ENCODE measurements at regions not wholly inside any gene's neighbourhood (a gene's known extent, or its start where the extent isn't known, plus 50 kb on each side); places are given as distances from the start of the nearest gene placed in this dataset.
A peak's percentile ranks its signal among the peaks of the same experiment; 100 is the strongest.

DNA sequence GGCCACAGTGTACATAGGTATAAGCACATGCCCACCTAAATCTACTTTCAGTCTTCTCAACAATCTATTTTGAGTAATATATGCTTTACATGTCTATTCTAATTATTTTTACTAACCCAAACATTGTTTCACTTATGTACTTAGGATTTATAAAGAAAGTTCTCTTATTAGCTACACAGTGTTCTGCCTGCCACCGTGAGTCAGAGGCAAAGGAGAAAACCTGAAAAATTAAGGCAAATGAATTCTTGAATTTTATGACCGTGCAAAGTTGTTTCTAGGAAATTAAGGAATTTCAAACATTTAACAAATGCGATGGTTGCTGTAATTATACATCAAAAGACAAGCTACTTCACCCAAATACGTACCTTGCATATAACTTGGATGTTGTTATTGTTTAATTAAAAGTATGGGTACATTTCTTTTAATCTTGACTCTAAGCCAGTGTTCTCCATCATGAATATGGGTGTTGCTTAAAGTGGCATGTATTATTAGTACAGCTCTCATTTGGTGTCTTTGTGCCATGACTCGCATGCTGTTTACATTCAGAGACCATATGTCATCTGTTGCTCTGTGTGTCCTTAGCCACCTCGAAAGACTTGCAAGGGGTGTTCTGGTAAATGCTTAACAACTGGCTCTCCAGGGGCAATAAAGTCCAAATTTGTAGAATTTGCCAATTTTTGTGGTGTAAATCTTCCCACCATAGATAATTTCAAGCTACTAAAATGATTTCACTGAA, 154.3 kb upstream of the FN1 start:
- ChIA-PET CTCF (no interaction called here), POLR2A (ENCODE audit: unreplicated experiment) (no interaction called here)
- no peak overlapping the region for H3K4me3 ChIP-seq (ENCODE audit: low read length)
- H3K9me3 ChIP-seq (ENCODE audit: low read length): no peaks in the 10 kb centered on the region
- H3K79me2 ChIP-seq (ENCODE audit: low read length): no peaks in the 10 kb centered on the region
- H2AFZ ChIP-seq (ENCODE audit: low read length): 0 out of 2 replicates have a peak overlapping the region, but pooled peaks have one; percentile 5
- peak; percentile 30 for DNase-seq
- H3K4me2 ChIP-seq (ENCODE audit: low read length): no peak overlapping the region
- no peaks in the 10 kb centered on the region for H3F3A ChIP-seq (ENCODE audit: low read length, unreplicated experiment)
- BruUV-seq (replicated peaks): no TSS peak
- no peaks in the 10 kb centered on the region for H3K27me3 ChIP-seq (ENCODE audit: low read length)
- no peaks in the 10 kb centered on the region for H3K36me3 ChIP-seq (ENCODE audit: low read depth, low read length)
- no peak overlapping the region for H3K27ac ChIP-seq (ENCODE audit: low read length)
- no peaks in the 10 kb centered on the region for H4K20me1 ChIP-seq (ENCODE audit: low read length)
- H3K9me2 ChIP-seq (replicated peaks; ENCODE audit: low read length): no peaks in the 10 kb centered on the region
- no peak overlapping the region for H3K9ac ChIP-seq (ENCODE audit: low read length)
- intact Hi-C loops (cut with micrococcal nuclease): no loop called here
- peaks cover 4% of the 10 kb centered on the region; the same call in 1 of the 2 replicates for H3K4me1 ChIP-seq (ENCODE audit: insufficient read depth, low read length)
- TF ChIP-seq EZH2 (IDR thresholded peaks at IDR 0.05; ENCODE audit: low read length, unreplicated experiment): no peak
- TF ChIP-seq, protein P1, sequence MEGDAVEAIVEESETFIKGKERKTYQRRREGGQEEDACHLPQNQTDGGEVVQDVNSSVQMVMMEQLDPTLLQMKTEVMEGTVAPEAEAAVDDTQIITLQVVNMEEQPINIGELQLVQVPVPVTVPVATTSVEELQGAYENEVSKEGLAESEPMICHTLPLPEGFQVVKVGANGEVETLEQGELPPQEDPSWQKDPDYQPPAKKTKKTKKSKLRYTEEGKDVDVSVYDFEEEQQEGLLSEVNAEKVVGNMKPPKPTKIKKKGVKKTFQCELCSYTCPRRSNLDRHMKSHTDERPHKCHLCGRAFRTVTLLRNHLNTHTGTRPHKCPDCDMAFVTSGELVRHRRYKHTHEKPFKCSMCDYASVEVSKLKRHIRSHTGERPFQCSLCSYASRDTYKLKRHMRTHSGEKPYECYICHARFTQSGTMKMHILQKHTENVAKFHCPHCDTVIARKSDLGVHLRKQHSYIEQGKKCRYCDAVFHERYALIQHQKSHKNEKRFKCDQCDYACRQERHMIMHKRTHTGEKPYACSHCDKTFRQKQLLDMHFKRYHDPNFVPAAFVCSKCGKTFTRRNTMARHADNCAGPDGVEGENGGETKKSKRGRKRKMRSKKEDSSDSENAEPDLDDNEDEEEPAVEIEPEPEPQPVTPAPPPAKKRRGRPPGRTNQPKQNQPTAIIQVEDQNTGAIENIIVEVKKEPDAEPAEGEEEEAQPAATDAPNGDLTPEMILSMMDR (conservative IDR thresholded peaks at IDR 0.05; ENCODE audit: low read depth, low read length): no peak
- TF ChIP-seq EZH2phosphoT487 (IDR thresholded peaks at IDR 0.05; ENCODE audit: borderline replicate concordance, low read length): no peak
- ATAC-seq: peak; percentile 37; the same call in 1 of the 2 replicates

DNA sequence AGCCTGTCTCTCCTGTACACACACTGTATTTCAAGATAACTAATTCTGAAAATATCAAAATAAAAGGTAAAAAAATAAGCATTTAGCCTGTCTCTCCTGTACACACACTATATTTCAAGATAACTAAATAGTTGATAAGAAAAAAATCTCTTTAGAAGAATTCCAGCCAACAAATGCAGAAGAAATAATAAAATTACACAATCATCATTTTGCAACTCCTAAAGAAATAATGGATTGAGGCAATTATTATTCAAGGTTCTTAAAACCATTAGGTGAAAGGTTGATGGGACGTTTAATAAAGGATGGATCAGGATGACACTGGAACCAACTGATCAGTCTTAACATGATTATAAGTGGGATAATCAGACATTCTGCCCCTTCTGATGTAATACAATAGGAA, 148.0 kb upstream of the FN1 start:
- Histone ChIP-seq H3K36me3 (ENCODE audit: low read depth, low read length) (no peaks in the 10 kb centered on the region), H3K9me3 (ENCODE audit: low read length) (no peaks in the 10 kb centered on the region), H3K4me2 (ENCODE audit: low read length) (no peak overlapping the region), H2AFZ (ENCODE audit: low read length) (no peak overlapping the region), H4K20me1 (ENCODE audit: low read length) (no peaks in the 10 kb centered on the region), H3K4me3 (ENCODE audit: low read length) (no peak overlapping the region), H3K79me2 (ENCODE audit: low read length) (no peaks in the 10 kb centered on the region), H3K27ac (ENCODE audit: low read length) (no peak overlapping the region), H3F3A (ENCODE audit: low read length, unreplicated experiment) (no peaks in the 10 kb centered on the region), H3K9ac (ENCODE audit: low read length) (no peak overlapping the region), H3K4me1 (ENCODE audit: insufficient read depth, low read length) (peaks cover 13% of the 10 kb centered on the region), H3K9me2 (replicated peaks; ENCODE audit: low read length) (no peaks in the 10 kb centered on the region), H3K27me3 (ENCODE audit: low read length) (no peaks in the 10 kb centered on the region)
- no TSS peak for BruUV-seq (replicated peaks)
- ChIA-PET POLR2A (ENCODE audit: unreplicated experiment) (no interaction called here), CTCF (no interaction called here)
- DNase-seq (no peak), ATAC-seq (no peak)
- intact Hi-C loops (cut with micrococcal nuclease): no loop called here
- TF ChIP-seq, protein P1 (conservative IDR thresholded peaks at IDR 0.05; ENCODE audit: low read depth, low read length): no peak
- TF ChIP-seq EZH2phosphoT487 (IDR thresholded peaks at IDR 0.05; ENCODE audit: borderline replicate concordance, low read length): no peak
- no peak for TF ChIP-seq EZH2 (IDR thresholded peaks at IDR 0.05; ENCODE audit: low read length, unreplicated experiment)

DNA sequence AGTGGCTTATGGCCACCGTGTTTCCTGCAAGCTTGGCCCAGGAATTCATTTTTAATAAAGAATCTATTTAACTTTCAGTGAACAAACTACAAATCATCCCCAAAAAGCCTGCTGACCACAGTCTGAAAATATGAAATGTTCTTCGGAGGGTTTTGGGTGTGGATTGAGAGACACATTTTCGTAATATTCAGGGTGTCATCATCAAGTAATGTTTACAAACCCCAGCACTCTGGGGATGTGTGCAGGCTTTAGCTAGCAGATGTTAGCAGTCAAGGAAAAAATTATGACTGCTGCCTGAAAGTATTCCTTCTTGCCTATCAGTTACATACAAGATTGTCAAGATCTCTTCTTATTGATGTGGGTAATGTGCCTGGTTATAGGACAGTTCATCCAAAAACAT, 143.9 kb upstream of the FN1 start:
- Histone ChIP-seq H3K9ac (ENCODE audit: low read length) (no peak overlapping the region), H3K79me2 (ENCODE audit: low read length) (no peaks in the 10 kb centered on the region), H2AFZ (ENCODE audit: low read length) (peak overlapping the region; percentile 62), H3K9me2 (replicated peaks; ENCODE audit: low read length) (no peaks in the 10 kb centered on the region), H4K20me1 (ENCODE audit: low read length) (no peaks in the 10 kb centered on the region), H3K27me3 (ENCODE audit: low read length) (no peaks in the 10 kb centered on the region), H3K4me1 (ENCODE audit: insufficient read depth, low read length) (peaks cover 25% of the 10 kb centered on the region), H3K9me3 (ENCODE audit: low read length) (no peaks in the 10 kb centered on the region), H3K4me3 (ENCODE audit: low read length) (peak overlapping the region; percentile 8; the same call in 1 of the 2 replicates), H3K36me3 (ENCODE audit: low read depth, low read length) (no peaks in the 10 kb centered on the region), H3K4me2 (ENCODE audit: low read length) (peak overlapping the region; percentile 59), H3F3A (ENCODE audit: low read length, unreplicated experiment) (no peaks in the 10 kb centered on the region), H3K27ac (ENCODE audit: low read length) (peak overlapping the region; percentile 14; the same call in 1 of the 2 replicates)
- intact Hi-C loops (cut with micrococcal nuclease): no loop called here
- ATAC-seq (peak; percentile 58), DNase-seq (peak; percentile 66)
- ChIA-PET CTCF (no interaction called here), POLR2A (ENCODE audit: unreplicated experiment) (no interaction called here)
- no TSS peak for BruUV-seq (replicated peaks)
- TF ChIP-seq, protein P1 (conservative IDR thresholded peaks at IDR 0.05; ENCODE audit: low read depth, low read length): no peak
- TF ChIP-seq EZH2phosphoT487 (IDR thresholded peaks at IDR 0.05; ENCODE audit: borderline replicate concordance, low read length): no peak
- no peak for TF ChIP-seq EZH2 (IDR thresholded peaks at IDR 0.05; ENCODE audit: low read length, unreplicated experiment)
